ENCODE measurements at regions not wholly inside any gene's neighbourhood (a gene's known extent, or its start where the extent isn't known, plus 50 kb on each side); places are given as distances from the start of the nearest gene placed in this dataset.

DNA sequence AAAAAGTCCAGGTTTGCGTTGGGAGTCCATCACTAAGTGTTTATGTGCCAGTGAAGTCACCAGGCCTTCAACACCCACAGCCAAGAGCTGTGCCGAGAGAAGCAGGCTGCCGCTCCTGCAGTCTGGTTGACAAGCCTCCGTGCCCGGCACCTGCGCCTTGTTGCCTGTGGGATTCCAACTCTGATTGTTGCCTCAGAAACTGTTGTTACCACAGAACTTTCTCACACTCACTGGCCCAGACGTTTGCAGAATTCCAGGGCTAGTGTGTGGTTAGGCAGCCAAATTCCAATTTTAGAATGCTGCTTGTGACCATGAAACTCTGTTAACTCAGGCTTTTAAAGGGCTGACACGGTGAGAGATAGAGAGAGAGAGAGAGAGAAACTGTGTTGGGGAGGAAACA lies 119.5 kb upstream of the LIMCH1 start:
- TF ChIP-seq CTCF (conservative IDR thresholded peaks at IDR 0.05) (no peak), ZFX (IDR thresholded peaks at IDR 0.05) (no peak)

All from C4-2B (cell line).